ENCODE measurements at regions not wholly inside any gene's neighbourhood (a gene's known extent, or its start where the extent isn't known, plus 50 kb on each side); places are given as distances from the start of the nearest gene placed in this dataset.

- H3K27ac Mint-ChIP-seq (ENCODE audit: unreplicated experiment): no peak overlapping the region
- no peak overlapping the region for H3K4me3 Mint-ChIP-seq
- TF ChIP-seq CTCF (conservative IDR thresholded peaks at IDR 0.05): no peak
- peaks cover 17% of the 10 kb centered on the region for H3K4me1 Mint-ChIP-seq
- no peak for DNase-seq (ENCODE audit: low read depth, low spot score)
- H3K36me3 Mint-ChIP-seq (ENCODE audit: low read depth): no peaks in the 10 kb centered on the region
- H3K9me3 Mint-ChIP-seq: no peaks in the 10 kb centered on the region
- H3K27me3 Mint-ChIP-seq (ENCODE audit: low read depth): no peaks in the 10 kb centered on the region
Measured at GRCh38 chr14:71492346-71492745, 439.9 kb upstream of the RGS6 start.

GRCh38 chr14:71497645-71498086 lies 434.6 kb upstream of the RGS6 start:
- DNase-seq (ENCODE audit: low read depth, low spot score): no peak
- H3K4me1 Mint-ChIP-seq: peaks cover 4% of the 10 kb centered on the region
- no peak overlapping the region for H3K27ac Mint-ChIP-seq (ENCODE audit: unreplicated experiment)
- no peaks in the 10 kb centered on the region for H3K9me3 Mint-ChIP-seq
- TF ChIP-seq CTCF (conservative IDR thresholded peaks at IDR 0.05): no peak
- no peaks in the 10 kb centered on the region for H3K36me3 Mint-ChIP-seq (ENCODE audit: low read depth)
- H3K27me3 Mint-ChIP-seq (ENCODE audit: low read depth): no peaks in the 10 kb centered on the region
- no peak overlapping the region for H3K4me3 Mint-ChIP-seq

GRCh38 chr14:71498212-71498611 lies 434.0 kb upstream of the RGS6 start:
- Mint-ChIP-seq H3K4me3 (no peak overlapping the region), H3K27me3 (ENCODE audit: low read depth) (no peaks in the 10 kb centered on the region), H3K27ac (ENCODE audit: unreplicated experiment) (no peak overlapping the region), H3K36me3 (ENCODE audit: low read depth) (no peaks in the 10 kb centered on the region), H3K4me1 (peaks cover 4% of the 10 kb centered on the region), H3K9me3 (no peaks in the 10 kb centered on the region)
- DNase-seq (ENCODE audit: low read depth, low spot score): no peak
- TF ChIP-seq CTCF (conservative IDR thresholded peaks at IDR 0.05): no peak

- Mint-ChIP-seq H3K4me1 (peaks cover under 1% of the 10 kb centered on the region), H3K36me3 (ENCODE audit: low read depth) (no peaks in the 10 kb centered on the region), H3K27ac (ENCODE audit: unreplicated experiment) (no peak overlapping the region), H3K9me3 (no peaks in the 10 kb centered on the region), H3K27me3 (ENCODE audit: low read depth) (no peaks in the 10 kb centered on the region), H3K4me3 (no peak overlapping the region)
- DNase-seq (ENCODE audit: low read depth, low spot score): no peak
- no peak for TF ChIP-seq CTCF (conservative IDR thresholded peaks at IDR 0.05)
Measured at GRCh38 chr14:71499018-71499417, 433.2 kb upstream of the RGS6 start.

GRCh38 chr14:71507681-71508080 lies 424.5 kb upstream of the RGS6 start:
- no peak for TF ChIP-seq CTCF (conservative IDR thresholded peaks at IDR 0.05)
- H3K27ac Mint-ChIP-seq (ENCODE audit: unreplicated experiment): no peak overlapping the region
- DNase-seq (ENCODE audit: low read depth, low spot score): no peak

GRCh38 chr14:71508901-71509300 lies 423.3 kb upstream of the RGS6 start:
- peaks cover 6% of the 10 kb centered on the region for H3K4me1 Mint-ChIP-seq
- no peak for DNase-seq (ENCODE audit: low read depth, low spot score)
- TF ChIP-seq CTCF (conservative IDR thresholded peaks at IDR 0.05): no peak
- no peak overlapping the region for H3K27ac Mint-ChIP-seq (ENCODE audit: unreplicated experiment)
- H3K27me3 Mint-ChIP-seq (ENCODE audit: low read depth): no peaks in the 10 kb centered on the region
- no peak overlapping the region for H3K4me3 Mint-ChIP-seq
- no peaks in the 10 kb centered on the region for H3K9me3 Mint-ChIP-seq
- peaks cover 8% of the 10 kb centered on the region for H3K36me3 Mint-ChIP-seq (ENCODE audit: low read depth)

More at GRCh38 chr14:71507681-71508080, 424.5 kb upstream of the RGS6 start:
- H3K36me3 Mint-ChIP-seq (ENCODE audit: low read depth): peaks cover 3% of the 10 kb centered on the region
- H3K27me3 Mint-ChIP-seq (ENCODE audit: low read depth): no peaks in the 10 kb centered on the region
- no peak overlapping the region for H3K4me3 Mint-ChIP-seq
- H3K9me3 Mint-ChIP-seq: no peaks in the 10 kb centered on the region
- H3K4me1 Mint-ChIP-seq: peaks cover 6% of the 10 kb centered on the region

Data from neural crest cell (in vitro differentiated cells).